CD4-positive, alpha-beta T cell treated with Interleukin-15 for 4 hours (primary cell): ENCODE measurements at regions not wholly inside any gene's neighbourhood (a gene's known extent, or its start where the extent isn't known, plus 50 kb on each side); places are given as distances from the start of the nearest gene placed in this dataset.
"Not testable (repeated sequence)": the region's sequence is repeated elsewhere in the genome, so short reads cannot be mapped to it uniquely, and the experiment has no call there.

Experiments
- DNase-seq: peaks from one replicate; pipeline ENCODE4 v3.0.0-alpha.2; 2020; ENCODE audit warnings: low spot score

- no peak for DNase-seq
These were observed 58.3 kb downstream of the C11orf87 start for GRCh38 chr11:109480251-109480650.

GRCh38 chr11:109486129-109486528 is 64.1 kb downstream of the C11orf87 start:
- no peak for DNase-seq

- no peak for DNase-seq
These were observed 69.1 kb downstream of the C11orf87 start for GRCh38 chr11:109490953-109491635.

GRCh38 chr11:109506115-109506514 is 84.1 kb downstream of the C11orf87 start:
- DNase-seq, result no peak

GRCh38 chr11:109507331-109507730 is 85.3 kb downstream of the C11orf87 start:
- no peak for DNase-seq

- no peak for DNase-seq
These were observed 86.0 kb downstream of the C11orf87 start for GRCh38 chr11:109507836-109508561.

- DNase-seq, result no peak
These were observed 87.0 kb downstream of the C11orf87 start for GRCh38 chr11:109508943-109509342.

GRCh38 chr11:109510316-109510715 is 88.3 kb downstream of the C11orf87 start:
- DNase-seq, result no peak

- no peak for DNase-seq
These were observed 89.6 kb downstream of the C11orf87 start for GRCh38 chr11:109511598-109511997.

GRCh38 chr11:109512249-109512648 is 90.3 kb downstream of the C11orf87 start:
- no peak for DNase-seq

GRCh38 chr11:109512680-109513079 is 90.7 kb downstream of the C11orf87 start:
- DNase-seq, result no peak

- no peak for DNase-seq
These were observed 92.5 kb downstream of the C11orf87 start for GRCh38 chr11:109514313-109515018.

- DNase-seq, result no peak
These were observed 97.3 kb downstream of the C11orf87 start for GRCh38 chr11:109519253-109519652.

- no peak for DNase-seq
These were observed 99.6 kb downstream of the C11orf87 start for GRCh38 chr11:109521571-109522086.

GRCh38 chr11:109522116-109522755 is 100.2 kb downstream of the C11orf87 start:
- no peak for DNase-seq

GRCh38 chr11:109525636-109526035 is 103.6 kb downstream of the C11orf87 start:
- not testable (repeated sequence) for DNase-seq

- DNase-seq, result no peak
These were observed 104.1 kb downstream of the C11orf87 start for GRCh38 chr11:109526061-109526460.

- DNase-seq, result no peak
These were observed 104.9 kb downstream of the C11orf87 start for GRCh38 chr11:109526931-109527330.

GRCh38 chr11:109527496-109527895 is 105.5 kb downstream of the C11orf87 start:
- DNase-seq, result no peak

- no peak for DNase-seq
These were observed 125.5 kb downstream of the C11orf87 start for GRCh38 chr11:109547356-109548027.

- DNase-seq, result no peak
These were observed 130.4 kb downstream of the C11orf87 start for GRCh38 chr11:109552376-109552775.

- DNase-seq, result no peak
These were observed 131.3 kb downstream of the C11orf87 start for GRCh38 chr11:109553284-109553683.
